ENCODE measurements at regions not wholly inside any gene's neighbourhood (a gene's known extent, or its start where the extent isn't known, plus 50 kb on each side); places are given as distances from the start of the nearest gene placed in this dataset.

GRCh38 chr15:91476861-91477260 is 376.6 kb upstream of the SLCO3A1 start:
- no peak for DNase-seq

- no peak for DNase-seq
These were observed 374.8 kb upstream of the SLCO3A1 start for GRCh38 chr15:91478717-91479191.

- no peak for DNase-seq
These were observed 373.1 kb upstream of the SLCO3A1 start for GRCh38 chr15:91480426-91480825.

GRCh38 chr15:91482799-91483198 is 370.7 kb upstream of the SLCO3A1 start:
- no peak for DNase-seq

GRCh38 chr15:91484141-91484540 is 369.4 kb upstream of the SLCO3A1 start:
- no peak for DNase-seq

GRCh38 chr15:91488452-91488851 is 365.1 kb upstream of the SLCO3A1 start:
- no peak for DNase-seq

GRCh38 chr15:91490211-91490610 is 363.3 kb upstream of the SLCO3A1 start:
- no peak for DNase-seq

- no peak for DNase-seq
These were observed 362.2 kb upstream of the SLCO3A1 start for GRCh38 chr15:91491101-91491950.

GRCh38 chr15:91496754-91497691 is 356.5 kb upstream of the SLCO3A1 start:
- DNase-seq = no peak

- DNase-seq = no peak
These were observed 355.3 kb upstream of the SLCO3A1 start for GRCh38 chr15:91498046-91498748.

GRCh38 chr15:91498749-91499062 is 354.8 kb upstream of the SLCO3A1 start:
- no peak for DNase-seq

GRCh38 chr15:91499774-91500383 is 353.6 kb upstream of the SLCO3A1 start:
- no peak for DNase-seq

- DNase-seq = no peak
These were observed 344.9 kb upstream of the SLCO3A1 start for GRCh38 chr15:91508633-91509032.

GRCh38 chr15:91514147-91514546 is 339.4 kb upstream of the SLCO3A1 start:
- DNase-seq = no peak

- no peak for DNase-seq
These were observed 338.2 kb upstream of the SLCO3A1 start for GRCh38 chr15:91515188-91515754.

- no peak for DNase-seq
These were observed 336.6 kb upstream of the SLCO3A1 start for GRCh38 chr15:91516866-91517265.

GRCh38 chr15:91517491-91518200 is 335.9 kb upstream of the SLCO3A1 start:
- no peak for DNase-seq

- DNase-seq = no peak
These were observed 332.7 kb upstream of the SLCO3A1 start for GRCh38 chr15:91520850-91521249.

- DNase-seq = no peak
These were observed 332.0 kb upstream of the SLCO3A1 start for GRCh38 chr15:91521548-91521947.

- DNase-seq = no peak
These were observed 331.5 kb upstream of the SLCO3A1 start for GRCh38 chr15:91521996-91522395.

- no peak for DNase-seq
These were observed 330.7 kb upstream of the SLCO3A1 start for GRCh38 chr15:91522605-91523332.
